Fibroblast of lung (primary cell): ENCODE measurements at regions not wholly inside any gene's neighbourhood (a gene's known extent, or its start where the extent isn't known, plus 50 kb on each side); places are given as distances from the start of the nearest gene placed in this dataset.

ENCODE experiments used
- DNase-seq, 2 donors: peaks; one replicate each; pipeline versions ENCODE4 v3.0.0 to v3.0.0-alpha.2; 2010; ENCODE audit warnings: low read depth in 2 of 2
- H2AFZ ChIP-seq: 2 replicates; pipeline ENCODE4 v1.5.1; 2012; ENCODE audit warnings: low read length, control low read depth, inconsistent platforms
- H3K27ac ChIP-seq: 2 replicates; pipeline ENCODE4 v1.5.1; 2011; ENCODE audit warnings: low read length, control low read depth; ENCODE audit not compliant: insufficient read depth
- H3K27me3 ChIP-seq: 2 replicates; pipeline ENCODE4 v1.5.1; 2011; ENCODE audit warnings: mild to moderate bottlenecking, low read length; ENCODE audit not compliant: control insufficient read depth, insufficient read depth
- H3K36me3 ChIP-seq: 2 replicates; pipeline ENCODE4 v1.5.1; 2011; ENCODE audit warnings: low read length; ENCODE audit not compliant: control insufficient read depth, insufficient read depth
- H3K4me1 ChIP-seq: 2 replicates; pipeline ENCODE4 v1.5.1; 2011; ENCODE audit warnings: low read length; ENCODE audit not compliant: control insufficient read depth, insufficient read depth; ENCODE audit errors: extremely low read depth
- H3K4me2 ChIP-seq: 2 replicates; pipeline ENCODE4 v1.5.1; 2011; ENCODE audit warnings: low read length, control low read depth; ENCODE audit not compliant: insufficient read depth; ENCODE audit errors: extremely low read depth
- H3K4me3 ChIP-seq, 4 experiments: fragments of 200-600 bp in 1 of 4; sonication (generic) in 1 of 4; replicated peaks in 1 of 4; 2 replicates each; pipeline ENCODE4 v1.5.1; 2011 to 2016; ENCODE audit warnings: low read length in 4 of 4, low read depth in 3 of 4, mild to moderate bottlenecking in 3 of 4, control low read depth in 2 of 4, inconsistent platforms in 1 of 4, mixed read lengths in 1 of 4; ENCODE audit not compliant: insufficient read depth in 1 of 4; ENCODE audit errors: control extremely low read depth in 1 of 4
- H3K79me2 ChIP-seq: 2 replicates; pipeline ENCODE4 v1.5.1; 2012; ENCODE audit warnings: mild to moderate bottlenecking, low read length, inconsistent platforms; ENCODE audit not compliant: control insufficient read depth, insufficient read depth
- H3K9ac ChIP-seq: 2 replicates; pipeline ENCODE4 v1.5.1; 2011; ENCODE audit warnings: mild to moderate bottlenecking, low read length, control low read depth; ENCODE audit not compliant: insufficient read depth
- H3K9me3 ChIP-seq: 2 replicates; pipeline ENCODE4 v1.5.1; 2012; ENCODE audit warnings: low read depth, low read length; ENCODE audit not compliant: control insufficient read depth, insufficient read depth
- H4K20me1 ChIP-seq: 2 replicates; pipeline ENCODE4 v1.5.1; 2011; ENCODE audit warnings: low read length; ENCODE audit not compliant: control insufficient read depth, insufficient read depth; ENCODE audit errors: extremely low read depth
- EZH2 ChIP-seq: IDR thresholded peaks from 2 replicates; pipeline ENCODE4 v1.5.1; 2012; ENCODE audit warnings: low read length, control low read depth, mild to moderate bottlenecking; ENCODE audit errors: missing control alignments
- TF ChIP-seq, protein P1 (sequence below), 2 donors: IDR thresholded peaks in 1 of 2; conservative IDR thresholded peaks in 1 of 2; 1 replicate in 1 of 2; 2 replicates in 1 of 2; pipeline ENCODE4 v1.5.1; 2011 to 2012; ENCODE audit warnings: low read length in 2 of 2, control low read depth in 1 of 2, inconsistent platforms in 1 of 2, low read depth in 1 of 2, mild to moderate bottlenecking in 1 of 2

DNA sequence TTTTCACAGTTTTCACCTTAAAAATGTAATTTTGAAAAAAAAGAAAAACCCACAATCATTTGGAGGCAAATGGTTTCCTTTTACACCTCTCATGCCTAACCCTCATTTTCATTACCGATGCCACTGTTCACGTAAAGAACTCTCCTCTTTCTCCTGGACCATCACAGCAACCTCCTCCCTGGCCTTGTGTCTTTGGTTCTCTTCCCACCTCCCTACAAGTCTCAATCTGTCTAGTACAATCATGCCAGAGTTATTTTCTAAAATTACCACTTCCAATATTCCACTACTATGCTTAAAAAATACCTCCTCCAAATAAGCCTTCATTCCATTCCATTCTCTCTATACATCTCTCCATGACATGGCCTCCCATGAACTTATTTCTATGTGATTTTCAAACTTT lies 77.9 kb upstream of the RIT2 start:
- Histone ChIP-seq H3K79me2 (no peaks in the 10 kb centered on the region), H3K9ac (no peak overlapping the region), H4K20me1 (no peaks in the 10 kb centered on the region), H3K36me3 (no peaks in the 10 kb centered on the region), H3K27me3 (no peaks in the 10 kb centered on the region), H3K4me3 (no peak overlapping the region), H3K4me1 (no peaks in the 10 kb centered on the region), H3K4me2 (no peak overlapping the region), H3K9me3 (no peaks in the 10 kb centered on the region), H3K27ac (no peak overlapping the region), H2AFZ (no peak overlapping the region)
- no peak for DNase-seq
- TF ChIP-seq, protein P1, sequence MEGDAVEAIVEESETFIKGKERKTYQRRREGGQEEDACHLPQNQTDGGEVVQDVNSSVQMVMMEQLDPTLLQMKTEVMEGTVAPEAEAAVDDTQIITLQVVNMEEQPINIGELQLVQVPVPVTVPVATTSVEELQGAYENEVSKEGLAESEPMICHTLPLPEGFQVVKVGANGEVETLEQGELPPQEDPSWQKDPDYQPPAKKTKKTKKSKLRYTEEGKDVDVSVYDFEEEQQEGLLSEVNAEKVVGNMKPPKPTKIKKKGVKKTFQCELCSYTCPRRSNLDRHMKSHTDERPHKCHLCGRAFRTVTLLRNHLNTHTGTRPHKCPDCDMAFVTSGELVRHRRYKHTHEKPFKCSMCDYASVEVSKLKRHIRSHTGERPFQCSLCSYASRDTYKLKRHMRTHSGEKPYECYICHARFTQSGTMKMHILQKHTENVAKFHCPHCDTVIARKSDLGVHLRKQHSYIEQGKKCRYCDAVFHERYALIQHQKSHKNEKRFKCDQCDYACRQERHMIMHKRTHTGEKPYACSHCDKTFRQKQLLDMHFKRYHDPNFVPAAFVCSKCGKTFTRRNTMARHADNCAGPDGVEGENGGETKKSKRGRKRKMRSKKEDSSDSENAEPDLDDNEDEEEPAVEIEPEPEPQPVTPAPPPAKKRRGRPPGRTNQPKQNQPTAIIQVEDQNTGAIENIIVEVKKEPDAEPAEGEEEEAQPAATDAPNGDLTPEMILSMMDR (conservative IDR thresholded peaks at IDR 0.05 in 1 of 2, IDR thresholded peaks at IDR 0.05 in 1 of 2; ENCODE audit: low read depth in 1 of 2, low read length in 2 of 2), result no peak
- TF ChIP-seq EZH2, result no peak

DNA sequence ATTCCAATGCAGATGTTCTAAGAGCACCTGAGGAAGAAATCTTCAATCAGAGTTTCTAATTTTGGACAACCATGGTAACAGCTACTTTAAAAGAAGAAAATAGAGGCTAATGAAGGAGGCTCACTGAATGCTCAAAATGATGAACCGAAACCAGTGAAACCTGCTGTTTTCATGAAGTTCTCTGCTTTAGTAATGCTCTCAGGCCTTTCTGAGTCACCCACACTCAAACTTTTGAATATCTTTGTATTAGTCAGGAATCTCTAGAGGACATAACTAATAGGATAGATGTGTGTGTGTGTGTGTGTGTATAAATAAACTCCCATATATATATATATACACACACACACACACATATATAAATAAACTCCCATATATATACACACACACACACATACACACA lies 76.9 kb upstream of the RIT2 start:
- Histone ChIP-seq H4K20me1 (no peaks in the 10 kb centered on the region), H3K27me3 (no peaks in the 10 kb centered on the region), H3K79me2 (no peaks in the 10 kb centered on the region), H3K4me2 (no peak overlapping the region), H3K4me1 (no peaks in the 10 kb centered on the region), H3K9me3 (no peaks in the 10 kb centered on the region), H3K9ac (no peak overlapping the region), H3K4me3 (no peak overlapping the region), H2AFZ (no peak overlapping the region), H3K36me3 (no peaks in the 10 kb centered on the region), H3K27ac (no peak overlapping the region)
- TF ChIP-seq EZH2, result no peak
- TF ChIP-seq, protein P1 (conservative IDR thresholded peaks at IDR 0.05 in 1 of 2, IDR thresholded peaks at IDR 0.05 in 1 of 2; ENCODE audit: low read depth in 1 of 2, low read length in 2 of 2), result no peak
- peak; percentile 38 to 64 for DNase-seq

DNA sequence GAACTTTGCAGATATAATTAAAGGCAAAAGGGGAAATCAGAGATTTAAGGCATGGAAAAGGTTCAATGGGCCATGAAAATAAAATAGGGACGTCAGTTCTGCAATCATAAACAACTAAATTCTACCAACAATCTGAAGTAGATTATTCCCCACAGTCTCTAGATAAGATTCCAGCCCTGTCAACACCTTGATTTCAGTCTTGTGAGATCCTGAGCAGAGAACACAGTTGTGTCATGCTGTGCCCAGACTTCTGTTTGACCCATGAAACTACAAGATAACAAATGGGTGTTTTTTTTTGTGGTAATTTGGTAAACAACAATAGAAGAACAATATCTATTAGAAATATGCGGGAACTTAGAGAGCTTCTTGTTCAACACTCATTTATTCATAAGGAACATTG lies 66.2 kb upstream of the RIT2 start:
- Histone ChIP-seq H3K4me1 (no peaks in the 10 kb centered on the region), H3K9me3 (no peaks in the 10 kb centered on the region), H3K9ac (no peak overlapping the region), H3K4me3 (no peak overlapping the region), H3K79me2 (no peaks in the 10 kb centered on the region), H3K4me2 (no peak overlapping the region), H3K27ac (no peak overlapping the region), H4K20me1 (no peaks in the 10 kb centered on the region), H3K27me3 (no peaks in the 10 kb centered on the region), H3K36me3 (no peaks in the 10 kb centered on the region), H2AFZ (no peak overlapping the region)
- no peak for DNase-seq
- TF ChIP-seq, protein P1 (conservative IDR thresholded peaks at IDR 0.05 in 1 of 2, IDR thresholded peaks at IDR 0.05 in 1 of 2; ENCODE audit: low read depth in 1 of 2, low read length in 2 of 2), result no peak
- TF ChIP-seq EZH2, result no peak
